Memory B cell (primary cell): ENCODE measurements at regions not wholly inside any gene's neighbourhood (a gene's known extent, or its start where the extent isn't known, plus 50 kb on each side); places are given as distances from the start of the nearest gene placed in this dataset.

Experiments
- ATAC-seq: fragments of 150-1000 bp; cut with Tn5 transposase; 2 replicates; pipeline ENCODE4 v1.10.0; 2021; ENCODE audit warnings: low read depth, mild to moderate bottlenecking, moderate library complexity
- DNase-seq, 2 donors: peaks; one replicate each; pipeline ENCODE4 v3.0.0; 2022; ENCODE audit warnings: low spot score in 2 of 2
- H3K27ac Mint-ChIP-seq: one replicate; pipeline ENCODE4 v1.8.0; 2022; ENCODE audit warnings: mild to moderate bottlenecking, moderate library complexity, mixed read lengths
- H3K27me3 Mint-ChIP-seq: one replicate; pipeline ENCODE4 v1.8.0; 2022; ENCODE audit warnings: mixed read lengths
- H3K36me3 Mint-ChIP-seq: one replicate; pipeline ENCODE4 v1.8.0; 2022; ENCODE audit warnings: mild to moderate bottlenecking, mixed read lengths
- H3K4me1 Mint-ChIP-seq: one replicate; pipeline ENCODE4 v1.8.0; 2022; ENCODE audit warnings: mixed read lengths
- H3K4me3 Mint-ChIP-seq: one replicate; pipeline ENCODE4 v1.8.0; 2022; ENCODE audit warnings: mild to moderate bottlenecking, moderate library complexity, mixed read lengths
- H3K9me3 Mint-ChIP-seq: one replicate; pipeline ENCODE4 v1.8.0; 2022; ENCODE audit warnings: mixed read lengths

GRCh38 chr5:125032286-125032685, 285.8 kb upstream of the ZNF608 start:
- Mint-ChIP-seq H3K9me3 (no peaks in the 10 kb centered on the region), H3K27ac (no peak overlapping the region), H3K36me3 (no peaks in the 10 kb centered on the region), H3K4me1 (peaks cover 9% of the 10 kb centered on the region), H3K27me3 (no peaks in the 10 kb centered on the region), H3K4me3 (no peak overlapping the region)
- ATAC-seq (no peak), DNase-seq (no peak)

- Mint-ChIP-seq H3K36me3 (no peaks in the 10 kb centered on the region), H3K4me1 (peaks cover 13% of the 10 kb centered on the region), H3K9me3 (no peaks in the 10 kb centered on the region), H3K4me3 (no peak overlapping the region), H3K27ac (no peak overlapping the region), H3K27me3 (no peaks in the 10 kb centered on the region)
- DNase-seq (no peak), ATAC-seq (no peak)
These were observed 287.2 kb upstream of the ZNF608 start for GRCh38 chr5:125033602-125034001.

GRCh38 chr5:125034331-125034730, 287.9 kb upstream of the ZNF608 start:
- Mint-ChIP-seq H3K4me3 (no peak overlapping the region), H3K36me3 (no peaks in the 10 kb centered on the region), H3K4me1 (peaks cover 18% of the 10 kb centered on the region), H3K27ac (no peak overlapping the region), H3K9me3 (no peaks in the 10 kb centered on the region), H3K27me3 (no peaks in the 10 kb centered on the region)
- DNase-seq = no peak
- ATAC-seq = no peak

GRCh38 chr5:125036494-125036893, 290.1 kb upstream of the ZNF608 start:
- Mint-ChIP-seq H3K4me3 (no peak overlapping the region), H3K27me3 (no peaks in the 10 kb centered on the region), H3K4me1 (peaks cover 21% of the 10 kb centered on the region), H3K9me3 (no peaks in the 10 kb centered on the region), H3K36me3 (no peaks in the 10 kb centered on the region), H3K27ac (no peak overlapping the region)
- DNase-seq (no peak), ATAC-seq (peak; percentile 10)

DNA sequence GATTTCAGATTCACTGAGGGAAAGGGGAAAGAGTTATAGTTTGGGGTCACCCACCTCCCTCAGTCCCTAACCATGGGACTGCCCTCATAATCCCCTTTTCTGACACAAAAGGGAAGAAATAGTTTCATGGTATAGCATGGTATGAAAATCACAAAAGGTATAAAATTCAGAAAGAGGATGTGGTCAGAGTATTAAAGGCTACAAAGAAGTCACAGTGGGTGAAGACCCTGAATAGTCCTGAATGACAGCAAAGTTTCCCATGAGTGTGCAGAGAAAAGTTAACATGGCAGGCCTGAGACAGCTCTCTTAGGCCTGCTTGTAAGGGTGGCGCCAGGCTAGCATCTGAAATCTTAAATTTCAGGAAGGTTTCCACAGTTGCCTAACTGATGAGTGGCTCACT, 290.6 kb upstream of the ZNF608 start:
- DNase-seq = no peak
- H3K36me3 Mint-ChIP-seq = no peaks in the 10 kb centered on the region

GRCh38 chr5:125037530-125037929, 291.1 kb upstream of the ZNF608 start:
- no peak for ATAC-seq
- Mint-ChIP-seq H3K36me3 (no peaks in the 10 kb centered on the region), H3K27ac (no peak overlapping the region), H3K27me3 (no peaks in the 10 kb centered on the region), H3K4me1 (peaks cover 25% of the 10 kb centered on the region), H3K9me3 (no peaks in the 10 kb centered on the region), H3K4me3 (no peak overlapping the region)
- DNase-seq = no peak

More for the DNA sequence above, 290.6 kb upstream of the ZNF608 start:
- H3K9me3 Mint-ChIP-seq = no peaks in the 10 kb centered on the region
- peak; percentile 59 for ATAC-seq
- peaks cover 24% of the 10 kb centered on the region for H3K4me1 Mint-ChIP-seq
- no peaks in the 10 kb centered on the region for H3K27me3 Mint-ChIP-seq
- no peak overlapping the region for H3K27ac Mint-ChIP-seq
- no peak overlapping the region for H3K4me3 Mint-ChIP-seq

DNA sequence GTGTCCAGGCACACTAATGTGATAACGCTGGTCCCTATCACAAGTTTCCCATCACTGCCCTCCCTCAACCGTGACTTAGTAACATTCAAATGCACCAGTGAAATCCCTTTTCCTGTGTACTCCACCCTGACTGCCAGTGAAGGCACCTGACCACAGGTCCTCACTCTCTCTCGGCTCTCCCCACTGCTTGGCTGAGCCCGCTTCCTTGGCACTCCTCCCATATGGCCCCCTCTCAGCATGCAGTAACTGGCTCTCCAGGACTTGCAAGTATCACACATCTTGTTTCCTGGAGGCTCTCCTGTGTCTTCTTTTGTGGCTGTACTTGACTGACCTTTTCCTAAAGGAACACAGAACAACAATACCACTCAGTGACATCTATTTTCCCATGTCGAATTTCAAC, 292.0 kb upstream of the ZNF608 start:
- H3K4me3 Mint-ChIP-seq = no peak overlapping the region
- H3K27ac Mint-ChIP-seq = no peak overlapping the region
- peaks cover 25% of the 10 kb centered on the region for H3K4me1 Mint-ChIP-seq
- DNase-seq = no peak
- no peaks in the 10 kb centered on the region for H3K27me3 Mint-ChIP-seq
- no peaks in the 10 kb centered on the region for H3K36me3 Mint-ChIP-seq
- ATAC-seq = peak; percentile 15
- H3K9me3 Mint-ChIP-seq = no peaks in the 10 kb centered on the region

DNA sequence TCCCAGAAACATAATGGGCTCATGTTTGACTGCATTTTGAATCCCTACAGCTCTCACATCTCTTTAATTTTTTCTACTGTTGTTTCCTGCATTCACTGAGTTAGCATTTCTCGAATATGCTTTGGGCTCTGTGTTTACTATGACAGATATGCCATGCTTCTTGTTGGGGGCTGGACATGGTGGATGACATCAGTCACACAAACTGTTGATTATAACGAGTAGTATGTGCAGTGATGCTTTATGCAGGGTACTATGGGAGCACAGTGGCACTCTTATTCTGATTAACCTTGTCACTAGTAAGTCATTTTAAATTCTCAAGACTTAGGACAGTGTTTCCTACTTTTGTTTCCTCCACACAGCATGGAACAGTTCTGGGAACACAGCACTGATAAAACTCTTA, 295.4 kb upstream of the ZNF608 start:
- no peaks in the 10 kb centered on the region for H3K27me3 Mint-ChIP-seq
- no peaks in the 10 kb centered on the region for H3K9me3 Mint-ChIP-seq
- H3K4me1 Mint-ChIP-seq = peaks cover 20% of the 10 kb centered on the region
- no peak for DNase-seq
- no peak for ATAC-seq
- no peaks in the 10 kb centered on the region for H3K36me3 Mint-ChIP-seq
- H3K27ac Mint-ChIP-seq = no peak overlapping the region
- H3K4me3 Mint-ChIP-seq = no peak overlapping the region

DNA sequence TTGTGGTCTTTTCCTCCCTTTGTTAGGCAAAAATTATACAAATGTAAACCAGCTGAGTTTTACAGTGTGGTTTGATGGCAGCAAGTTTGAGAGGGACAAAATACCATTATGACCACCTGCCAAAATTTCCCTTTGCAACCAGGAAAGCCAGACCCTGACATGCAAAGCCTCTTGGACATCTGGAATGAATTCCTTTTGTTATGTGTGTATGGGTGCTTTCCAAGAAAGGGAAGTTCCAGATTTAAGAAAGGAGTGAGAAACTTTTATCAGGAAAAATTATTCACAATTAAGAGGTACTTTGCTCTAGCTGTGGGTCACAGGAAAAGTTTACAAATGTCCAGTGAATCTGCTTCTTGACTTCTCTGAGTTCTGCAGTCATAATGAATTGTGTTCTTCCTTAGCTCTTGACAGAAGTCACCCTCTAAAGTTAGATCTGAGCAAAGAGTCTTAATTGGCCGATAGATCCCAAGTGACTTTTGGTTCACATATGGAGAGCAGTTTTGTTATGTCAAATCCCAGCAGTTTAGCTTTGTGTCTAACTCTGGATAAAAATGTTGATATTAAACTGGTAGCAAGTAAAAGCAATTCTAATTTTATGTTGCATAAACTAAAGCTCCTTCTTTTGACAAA, 295.9 kb upstream of the ZNF608 start:
- ATAC-seq (no peak), DNase-seq (no peak)
- Mint-ChIP-seq H3K27me3 (no peaks in the 10 kb centered on the region), H3K4me3 (no peak overlapping the region), H3K36me3 (no peaks in the 10 kb centered on the region), H3K9me3 (no peaks in the 10 kb centered on the region), H3K4me1 (peaks cover 15% of the 10 kb centered on the region), H3K27ac (no peak overlapping the region)

- Mint-ChIP-seq H3K9me3 (no peaks in the 10 kb centered on the region), H3K27me3 (no peaks in the 10 kb centered on the region), H3K36me3 (no peaks in the 10 kb centered on the region), H3K4me1 (peaks cover 11% of the 10 kb centered on the region), H3K4me3 (no peak overlapping the region), H3K27ac (no peak overlapping the region)
- DNase-seq (no peak), ATAC-seq (no peak)
These were observed 297.4 kb upstream of the ZNF608 start for GRCh38 chr5:125043781-125044391.

- H3K27ac Mint-ChIP-seq = no peak overlapping the region
- no peak overlapping the region for H3K4me3 Mint-ChIP-seq
- no peaks in the 10 kb centered on the region for H3K9me3 Mint-ChIP-seq
- no peaks in the 10 kb centered on the region for H3K36me3 Mint-ChIP-seq
- no peak for DNase-seq
- H3K4me1 Mint-ChIP-seq = peaks cover 6% of the 10 kb centered on the region
- ATAC-seq = no peak
- H3K27me3 Mint-ChIP-seq = no peaks in the 10 kb centered on the region
These were observed 298.2 kb upstream of the ZNF608 start for GRCh38 chr5:125044491-125045282.

- Mint-ChIP-seq H3K9me3 (no peaks in the 10 kb centered on the region), H3K4me3 (no peak overlapping the region), H3K36me3 (no peaks in the 10 kb centered on the region), H3K4me1 (peaks cover 6% of the 10 kb centered on the region), H3K27me3 (no peaks in the 10 kb centered on the region), H3K27ac (peak overlapping the region; percentile 17)
- DNase-seq (no peak), ATAC-seq (no peak)
These were observed 299.2 kb upstream of the ZNF608 start for GRCh38 chr5:125045646-125046045.

- no peaks in the 10 kb centered on the region for H3K27me3 Mint-ChIP-seq
- H3K4me1 Mint-ChIP-seq = peaks cover 2% of the 10 kb centered on the region
- no peak for ATAC-seq
- no peaks in the 10 kb centered on the region for H3K9me3 Mint-ChIP-seq
- H3K4me3 Mint-ChIP-seq = no peak overlapping the region
- no peak for DNase-seq
- H3K36me3 Mint-ChIP-seq = no peaks in the 10 kb centered on the region
- H3K27ac Mint-ChIP-seq = no peak overlapping the region
These were observed 300.4 kb upstream of the ZNF608 start for GRCh38 chr5:125046838-125047237.

- H3K27ac Mint-ChIP-seq = no peak overlapping the region
- no peaks in the 10 kb centered on the region for H3K4me1 Mint-ChIP-seq
- no peak overlapping the region for H3K4me3 Mint-ChIP-seq
- H3K27me3 Mint-ChIP-seq = no peaks in the 10 kb centered on the region
- DNase-seq = no peak
- no peak for ATAC-seq
- no peaks in the 10 kb centered on the region for H3K36me3 Mint-ChIP-seq
- H3K9me3 Mint-ChIP-seq = no peaks in the 10 kb centered on the region
These were observed 301.4 kb upstream of the ZNF608 start for GRCh38 chr5:125047871-125048270.
